ENCODE measurements at regions not wholly inside any gene's neighbourhood (a gene's known extent, or its start where the extent isn't known, plus 50 kb on each side); places are given as distances from the start of the nearest gene placed in this dataset.

- no peak for DNase-seq
These were observed 103.4 kb upstream of the SDK1 start for GRCh38 chr7:3197567-3198213.

GRCh38 chr7:3198316-3198715 is 102.7 kb upstream of the SDK1 start:
- DNase-seq = no peak

- DNase-seq = peak; percentile 26
These were observed 100.5 kb upstream of the SDK1 start for GRCh38 chr7:3200504-3200903.

- no peak for DNase-seq
These were observed 99.7 kb upstream of the SDK1 start for GRCh38 chr7:3201306-3201705.

- no peak for DNase-seq
These were observed 98.9 kb upstream of the SDK1 start for GRCh38 chr7:3201937-3202710.

GRCh38 chr7:3204526-3204925 is 96.5 kb upstream of the SDK1 start:
- DNase-seq = no peak

GRCh38 chr7:3206101-3206500 is 95.0 kb upstream of the SDK1 start:
- no peak for DNase-seq

GRCh38 chr7:3206771-3207191 is 94.3 kb upstream of the SDK1 start:
- no peak for DNase-seq

- no peak for DNase-seq
These were observed 93.6 kb upstream of the SDK1 start for GRCh38 chr7:3207387-3207902.

GRCh38 chr7:3210531-3210930 is 90.5 kb upstream of the SDK1 start:
- DNase-seq = no peak

- DNase-seq = no peak
These were observed 87.0 kb upstream of the SDK1 start for GRCh38 chr7:3214090-3214413.

GRCh38 chr7:3215624-3216585 is 85.1 kb upstream of the SDK1 start:
- DNase-seq = no peak

- DNase-seq = no peak
These were observed 83.9 kb upstream of the SDK1 start for GRCh38 chr7:3217166-3217565.

- no peak for DNase-seq
These were observed 82.4 kb upstream of the SDK1 start for GRCh38 chr7:3218411-3219225.

GRCh38 chr7:3229904-3230470 is 71.1 kb upstream of the SDK1 start:
- DNase-seq = no peak

GRCh38 chr7:3230908-3231307 is 70.1 kb upstream of the SDK1 start:
- DNase-seq = no peak

GRCh38 chr7:3232228-3232627 is 68.8 kb upstream of the SDK1 start:
- no peak for DNase-seq

GRCh38 chr7:3233301-3233700 is 67.8 kb upstream of the SDK1 start:
- DNase-seq = no peak

GRCh38 chr7:3234051-3234450 is 67.0 kb upstream of the SDK1 start:
- no peak for DNase-seq

GRCh38 chr7:3234851-3235250 is 66.2 kb upstream of the SDK1 start:
- DNase-seq = no peak

GRCh38 chr7:3235322-3235721 is 65.7 kb upstream of the SDK1 start:
- DNase-seq = no peak

- DNase-seq = no peak
These were observed 64.8 kb upstream of the SDK1 start for GRCh38 chr7:3236268-3236667.
